Kidney tubule cell (primary cell): ENCODE measurements at regions not wholly inside any gene's neighbourhood (a gene's known extent, or its start where the extent isn't known, plus 50 kb on each side); places are given as distances from the start of the nearest gene placed in this dataset.
"Not testable (repeated sequence)": the region's sequence is repeated elsewhere in the genome, so short reads cannot be mapped to it uniquely, and the experiment has no call there.

ENCODE experiments used
- DNase-seq: peaks from one replicate; pipeline ENCODE4 v3.0.0-alpha.2; 2018; ENCODE audit warnings: low spot score

GRCh38 chr7:9210114-9210513, 776.7 kb downstream of the NXPH1 start:
- no peak for DNase-seq

GRCh38 chr7:9217204-9217603, 783.8 kb downstream of the NXPH1 start:
- DNase-seq, result no peak

- no peak for DNase-seq
Observed at GRCh38 chr7:9226500-9226899, 793.1 kb downstream of the NXPH1 start.

- DNase-seq, result no peak
Observed at GRCh38 chr7:9231630-9232121, 798.3 kb downstream of the NXPH1 start.

GRCh38 chr7:9240001-9240400, 806.6 kb downstream of the NXPH1 start:
- no peak for DNase-seq

- no peak for DNase-seq
Observed at GRCh38 chr7:9241826-9242225, 808.4 kb downstream of the NXPH1 start.

- DNase-seq, result no peak
Observed at GRCh38 chr7:9242636-9243035, 809.2 kb downstream of the NXPH1 start.

- DNase-seq, result no peak
Observed at GRCh38 chr7:9250876-9251275, 817.5 kb downstream of the NXPH1 start.

- no peak for DNase-seq
Observed at GRCh38 chr7:9264395-9264794, 831.0 kb downstream of the NXPH1 start.

- DNase-seq, result no peak
Observed at GRCh38 chr7:9280088-9280487, 846.7 kb downstream of the NXPH1 start.

- no peak for DNase-seq
Observed at GRCh38 chr7:9283246-9283645, 849.8 kb downstream of the NXPH1 start.

GRCh38 chr7:9302436-9302835, 869.0 kb downstream of the NXPH1 start:
- DNase-seq, result no peak

GRCh38 chr7:9307131-9307530, 873.7 kb downstream of the NXPH1 start:
- DNase-seq, result no peak

- DNase-seq, result no peak
Observed at GRCh38 chr7:9324513-9324912, 891.1 kb downstream of the NXPH1 start.

GRCh38 chr7:9328296-9328695, 894.9 kb downstream of the NXPH1 start:
- no peak for DNase-seq

GRCh38 chr7:9349625-9350024, 916.2 kb downstream of the NXPH1 start:
- DNase-seq, result no peak

GRCh38 chr7:9391221-9391620, 957.8 kb downstream of the NXPH1 start:
- no peak for DNase-seq

GRCh38 chr7:9391984-9392383, 958.6 kb downstream of the NXPH1 start:
- no peak for DNase-seq

GRCh38 chr7:9404386-9404785, 971.0 kb downstream of the NXPH1 start:
- not testable (repeated sequence) for DNase-seq

- peak; percentile 14 for DNase-seq
Observed at GRCh38 chr7:9407816-9408215, 974.4 kb downstream of the NXPH1 start.

GRCh38 chr7:9453521-9453920, 1020.1 kb downstream of the NXPH1 start:
- DNase-seq, result no peak

GRCh38 chr7:9488555-9488954, 1055.1 kb downstream of the NXPH1 start:
- peak; percentile 50 for DNase-seq

GRCh38 chr7:9498303-9498702, 1064.9 kb downstream of the NXPH1 start:
- no peak for DNase-seq

GRCh38 chr7:9502269-9502668, 1068.9 kb downstream of the NXPH1 start:
- no peak for DNase-seq

GRCh38 chr7:9504678-9505077, 1071.3 kb downstream of the NXPH1 start:
- DNase-seq, result no peak
